Heart right ventricle (tissue), 16 donors: ENCODE measurements at regions not wholly inside any gene's neighbourhood (a gene's known extent, or its start where the extent isn't known, plus 50 kb on each side); places are given as distances from the start of the nearest gene placed in this dataset.
A peak's percentile ranks its signal among the peaks of the same experiment; 100 is the strongest.
"Not testable (repeated sequence)": the region's sequence is repeated elsewhere in the genome, so short reads cannot be mapped to it uniquely, and the experiment has no call there.

Experiments
- ATAC-seq, 8 donors: fragments of 200-7000 bp; cut with Tn5 transposase; one replicate each; pipeline ENCODE4 v1.9.1; 2020; ENCODE audit warnings: mild to moderate bottlenecking in 8 of 8, moderate library complexity in 8 of 8, moderate number of reproducible peaks in 1 of 8
- DNase-seq, 2 donors: peaks; one replicate each; pipeline ENCODE4 v3.0.0-alpha.2; 2020
- H3K27ac ChIP-seq, 10 donors: fragments of 200-600 bp; sonication (generic) in 2 of 10; one replicate each; pipeline versions ENCODE4 v1.5.0 to v1.8.0; 2020 to 2022; ENCODE audit warnings: mild to moderate bottlenecking in 3 of 10
- H3K27me3 ChIP-seq, 7 donors: fragments of 200-600 bp; one replicate each; pipeline ENCODE4 v1.8.0; 2021 to 2022; ENCODE audit warnings: mild to moderate bottlenecking in 2 of 7
- H3K36me3 ChIP-seq, 9 donors: fragments of 200-600 bp; sonication (generic) in 1 of 9; one replicate each; pipeline versions ENCODE4 v1.5.0 to v1.8.0; 2020 to 2022; ENCODE audit warnings: mild to moderate bottlenecking in 2 of 9
- H3K4me1 ChIP-seq, 9 donors: fragments of 200-600 bp; sonication (generic) in 1 of 9; one replicate each; pipeline versions ENCODE4 v1.5.0 to v1.8.0; 2020 to 2022; ENCODE audit warnings: mild to moderate bottlenecking in 4 of 9
- H3K4me3 ChIP-seq, 10 donors: fragments of 200-600 bp; sonication (generic) in 2 of 10; one replicate each; pipeline versions ENCODE4 v1.5.0 to v1.8.0; 2020 to 2022; ENCODE audit warnings: mild to moderate bottlenecking in 7 of 10, moderate library complexity in 2 of 10
- H3K9me3 ChIP-seq, 11 donors: fragments of 200-600 bp in 10 of 11; sonication (generic) in 2 of 11; one replicate each; pipeline versions ENCODE4 v1.5.0 to v1.8.0; 2013 to 2022; ENCODE audit warnings: mild to moderate bottlenecking in 2 of 11, control low read depth in 1 of 11, moderate library complexity in 1 of 11
- CTCF ChIP-seq, 9 donors: fragments of 200-600 bp; sonication (generic) in 2 of 9; IDR thresholded peaks; one replicate each; pipeline versions ENCODE4 v1.5.0 to v1.8.0; 2021 to 2022; ENCODE audit warnings: antibody characterized with exemption in 9 of 9, mild to moderate bottlenecking in 5 of 9, moderate library complexity in 1 of 9
- WGBS, 2 donors: extraction: QIAGEN DNeasy Blood & Tissue Kit; methylation state at CpG; one replicate each; pipeline ENCODE4 v1.1.7; 2013; ENCODE audit warnings: inconsistent platforms in 1 of 2; 5-methylcytosine and 5-hydroxymethylcytosine counted together
- intact Hi-C, 10 donors: fragments of 100-400 bp; cut with DNase I; formaldehyde crosslinking; loops; one replicate each; pipeline versions ENCODE4 v1.11.1 to v1.14.2; 2022
- donor health status: Arrhythmogenic right ventricular cardiomyopathy.
- donor health status: ischemic (EF 13 %, LVEDD 7.1; RV severe dilation, severe dysfunction).
- donor health status: healthy with polysubstance abuse.
- donor health status: DM: no; HTN: yes; CAD: no.
- donor health status: DM: no; HTN: no; CAD: no.
- donor health status: ischemic (EF 25% LVEDD 6.9; RV normal size, moderate dysfunction).
- donor health status: ischemic (EF 25% LVEDD 5.7; RV mildly dilated, moderate dysfunction).
- donor health status: healthy.
- donor health status: DM: yes; HTN: yes; CAD: no.
- donor health status: Ischemic cardiomyopathy.
- donor health status: ischemic (EF 35%, LVEDD 5.7; RV mildly dilated, moderate dysfunction).
- donor health status: nonischemic (EF 11% LVEDD 7.7; RV severe dilation, severe dysfunction).
- donor health status: DM: yes; HTN: yes; CAD: no.
- donor health status: PGD.
- donor health status: ischemic (EF 29% LVEDD 5.4; RV normal size, mild dysfunction).
- donor health status: nonischemic (EF 23%, LVEDD 6.1; RV moderate dilation, normal function).

- Histone ChIP-seq H3K4me1 (peaks cover 7 to 24% (median 21%) of the 10 kb centered on the region in 9 donors), H3K9me3 (no peaks in the 10 kb centered on the region), H3K27ac (no peak overlapping the region), H3K4me3 (no peak overlapping the region), H3K36me3 (no peaks in the 10 kb centered on the region), H3K27me3 (no peaks in the 10 kb centered on the region)
- TF ChIP-seq CTCF (IDR thresholded peaks at IDR 0.05): no peak
- intact Hi-C loops: loop anchor here in 3 of 10 donors (10.0 kb wide), 1 partner anchor 47 kb away; no protein-coding TSS in a partner anchor
- DNase-seq (no peak), ATAC-seq (no peak)
These were observed 105.0 kb upstream of the SLC38A2 start for GRCh38 chr12:46477541-46477940.

GRCh38 chr12:46475972-46476645 is 103.5 kb upstream of the SLC38A2 start:
- intact Hi-C loops: loop anchor here in 3 of 10 donors (10.0 kb wide), 1 partner anchor 49 kb away; no protein-coding TSS in a partner anchor
- WGBS, 2 donors: 89 to 90% methylated on average over 3 of the region's 3 CpGs
- ATAC-seq: peak in 1 of 8 donors; percentile 27

GRCh38 chr12:46474385-46474784 is 101.8 kb upstream of the SLC38A2 start:
- ATAC-seq, H3K27me3 ChIP-seq, DNase-seq, H3K9me3 ChIP-seq, H3K4me3 ChIP-seq, H3K36me3 ChIP-seq: not testable (repeated sequence)
- intact Hi-C loops: loop anchor here in 8 of 10 donors (5.0 to 10.0 kb wide), 5 partner anchors 50 to 188 kb away; partner anchors contain the start of gene SLC38A2 (in 3 of the 8)
- 66 to 77% methylated on average over 9 of the region's 9 CpGs for WGBS, 2 donors
- peaks cover 7 to 42% (median 29%) of the 10 kb centered on the region in 9 donors for H3K4me1 ChIP-seq
- peak overlapping the region; percentile 37 to 91 (median 86) for H3K27ac ChIP-seq

More at GRCh38 chr12:46475972-46476645, 103.5 kb upstream of the SLC38A2 start:
- no peak for TF ChIP-seq CTCF (IDR thresholded peaks at IDR 0.05)
- DNase-seq: no peak
- Histone ChIP-seq H3K27me3 (no peaks in the 10 kb centered on the region), H3K36me3 (no peaks in the 10 kb centered on the region), H3K27ac (no peak overlapping the region), H3K4me1 (peaks cover 7 to 33% (median 27%) of the 10 kb centered on the region in 9 donors), H3K4me3 (no peak overlapping the region), H3K9me3 (no peaks in the 10 kb centered on the region)

- peak overlapping the region in 1 of 10 donors; percentile 3 for H3K4me3 ChIP-seq
- ATAC-seq (peak; percentile 74 to 95 (median 92)), DNase-seq (peak; percentile 41 to 74)
- WGBS, 2 donors: 8 to 10% methylated on average over 8 of the region's 8 CpGs
- no peak for TF ChIP-seq CTCF (IDR thresholded peaks at IDR 0.05)
- H3K36me3 ChIP-seq: no peaks in the 10 kb centered on the region
- peaks cover 7 to 46% (median 29%) of the 10 kb centered on the region in 9 donors for H3K4me1 ChIP-seq
- H3K27me3 ChIP-seq: no peaks in the 10 kb centered on the region
- no peaks in the 10 kb centered on the region for H3K9me3 ChIP-seq
- peak overlapping the region; percentile 37 to 91 (median 86) for H3K27ac ChIP-seq
- intact Hi-C loops: loop anchor here in 8 of 10 donors (1.0 to 10.0 kb wide), 8 partner anchors 17 to 189 kb away; partner anchors contain the start of gene SLC38A2 (in 3 of the 8)
These were observed 101.2 kb upstream of the SLC38A2 start for GRCh38 chr12:46473634-46474329.
